ENCODE measurements at regions not wholly inside any gene's neighbourhood (a gene's known extent, or its start where the extent isn't known, plus 50 kb on each side); places are given as distances from the start of the nearest gene placed in this dataset.

DNA sequence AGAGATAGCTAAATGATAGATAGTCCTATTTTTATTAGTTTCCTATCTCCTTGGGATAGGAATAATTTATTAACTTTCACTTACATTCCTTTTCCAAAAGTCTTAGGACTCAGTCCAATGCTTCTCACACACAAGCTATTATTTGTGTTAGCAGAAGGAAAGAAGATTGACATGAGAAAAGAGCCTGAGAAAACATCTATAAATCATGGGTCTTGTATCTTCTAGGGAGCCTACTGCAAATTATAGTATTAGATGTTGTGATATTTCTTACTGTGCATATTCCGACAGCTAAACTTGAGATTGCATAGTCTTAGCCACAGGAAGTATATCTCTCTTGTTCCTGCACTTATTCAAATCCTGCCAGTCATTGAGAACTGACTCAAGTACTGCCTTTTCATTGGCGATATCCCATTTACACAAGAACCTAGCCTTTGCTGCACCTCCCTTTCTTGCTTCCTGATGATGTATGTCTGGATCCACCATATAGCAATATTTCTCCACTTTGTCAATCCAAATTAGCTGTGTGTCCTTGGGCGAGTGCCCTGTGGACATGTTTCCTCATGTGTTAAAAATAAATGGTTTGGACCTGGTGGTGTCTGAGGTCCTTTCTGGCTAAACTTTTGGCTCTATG, 245.1 kb upstream of the LMCD1 start:
- TF ChIP-seq CTCF (IDR thresholded peaks at IDR 0.05; ENCODE audit: poor library complexity) = no peak
- no peak for TF ChIP-seq EZH2 (IDR thresholded peaks at IDR 0.05; ENCODE audit: borderline replicate concordance)
- TF ChIP-seq EZH2phosphoT487 (IDR thresholded peaks at IDR 0.05; ENCODE audit: low read depth, severe bottlenecking, unreplicated experiment) = no peak
